ENCODE measurements at regions not wholly inside any gene's neighbourhood (a gene's known extent, or its start where the extent isn't known, plus 50 kb on each side); places are given as distances from the start of the nearest gene placed in this dataset.
"Not testable (repeated sequence)": the region's sequence is repeated elsewhere in the genome, so short reads cannot be mapped to it uniquely, and the experiment has no call there.

- no peak overlapping the region for H3K27ac ChIP-seq (ENCODE audit: poor library complexity, severe bottlenecking)
- H3K36me3 ChIP-seq (ENCODE audit: low read depth), result no peaks in the 10 kb centered on the region
- H3K4me3 ChIP-seq (ENCODE audit: severe bottlenecking), result no peak overlapping the region
- ATAC-seq (ENCODE audit: low read depth) (no peak), DNase-seq (ENCODE audit: low spot score) (no peak)
- H3K27me3 ChIP-seq (ENCODE audit: insufficient read depth, poor library complexity, severe bottlenecking), result peaks cover 3% of the 10 kb centered on the region
- no peaks in the 10 kb centered on the region for H3K4me1 ChIP-seq (ENCODE audit: insufficient read depth, poor library complexity, severe bottlenecking)
- no peak for TF ChIP-seq CTCF (IDR thresholded peaks at IDR 0.05; ENCODE audit: poor library complexity, severe bottlenecking)
- no peaks in the 10 kb centered on the region for H3K9me3 ChIP-seq (ENCODE audit: severe bottlenecking)
Observed at GRCh38 chr2:66103581-66103980, 331.3 kb upstream of the MEIS1 start.

GRCh38 chr2:66101206-66101605 is 333.7 kb upstream of the MEIS1 start:
- no peaks in the 10 kb centered on the region for H3K4me1 ChIP-seq (ENCODE audit: insufficient read depth, poor library complexity, severe bottlenecking)
- no peak overlapping the region for H3K4me3 ChIP-seq (ENCODE audit: severe bottlenecking)
- no peak overlapping the region for H3K27ac ChIP-seq (ENCODE audit: poor library complexity, severe bottlenecking)
- no peaks in the 10 kb centered on the region for H3K9me3 ChIP-seq (ENCODE audit: severe bottlenecking)
- H3K27me3 ChIP-seq (ENCODE audit: insufficient read depth, poor library complexity, severe bottlenecking), result peaks cover 3% of the 10 kb centered on the region
- ATAC-seq (ENCODE audit: low read depth) (no peak), DNase-seq (ENCODE audit: low spot score) (no peak)
- no peaks in the 10 kb centered on the region for H3K36me3 ChIP-seq (ENCODE audit: low read depth)
- no peak for TF ChIP-seq CTCF (IDR thresholded peaks at IDR 0.05; ENCODE audit: poor library complexity, severe bottlenecking)

DNA sequence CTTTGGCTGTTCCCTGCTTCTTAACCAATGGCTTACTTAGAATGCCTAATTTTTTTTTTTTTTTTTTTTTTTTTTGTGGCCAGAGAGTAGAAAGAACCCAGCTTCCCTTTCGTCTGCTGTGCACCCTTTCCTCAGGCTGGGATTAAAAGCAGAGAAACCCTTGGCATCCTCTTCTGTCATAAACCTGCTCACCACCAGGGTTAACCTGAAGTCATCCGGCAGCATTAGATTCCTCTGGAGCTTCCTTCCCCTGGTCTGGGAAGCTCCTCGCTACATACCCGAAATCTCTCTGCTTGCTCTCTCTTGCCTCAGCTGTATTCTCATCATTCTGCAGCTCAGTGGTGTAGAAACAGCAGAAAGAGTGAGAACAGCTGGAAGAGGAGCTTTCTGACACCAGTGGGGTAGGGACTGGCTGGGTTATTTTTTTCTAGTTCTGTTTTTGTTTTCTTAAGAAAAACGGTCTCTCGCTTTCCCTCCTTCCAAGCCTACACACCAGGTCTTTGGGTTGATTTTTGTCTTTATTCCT is 339.0 kb upstream of the MEIS1 start:
- TF ChIP-seq CTCF (IDR thresholded peaks at IDR 0.05; ENCODE audit: poor library complexity, severe bottlenecking), result no peak
- DNase-seq (ENCODE audit: low spot score) (no peak), ATAC-seq (ENCODE audit: low read depth) (no peak)
- H3K36me3 ChIP-seq (ENCODE audit: low read depth), result no peaks in the 10 kb centered on the region
- H3K27me3 ChIP-seq (ENCODE audit: insufficient read depth, poor library complexity, severe bottlenecking), result no peaks in the 10 kb centered on the region
- H3K4me1 ChIP-seq (ENCODE audit: insufficient read depth, poor library complexity, severe bottlenecking), result no peaks in the 10 kb centered on the region
- no peak overlapping the region for H3K27ac ChIP-seq (ENCODE audit: poor library complexity, severe bottlenecking)
- no peak overlapping the region for H3K4me3 ChIP-seq (ENCODE audit: severe bottlenecking)
- no peaks in the 10 kb centered on the region for H3K9me3 ChIP-seq (ENCODE audit: severe bottlenecking)

- ATAC-seq (ENCODE audit: low read depth); H3K27me3 ChIP-seq (ENCODE audit: insufficient read depth, poor library complexity, severe bottlenecking); H3K36me3 ChIP-seq (ENCODE audit: low read depth): not testable (repeated sequence)
Observed at GRCh38 chr2:66094689-66095088, 340.2 kb upstream of the MEIS1 start.

GRCh38 chr2:66093371-66093770 is 341.6 kb upstream of the MEIS1 start:
- H3K36me3 ChIP-seq (ENCODE audit: low read depth), result no peaks in the 10 kb centered on the region
- no peak for TF ChIP-seq CTCF (IDR thresholded peaks at IDR 0.05; ENCODE audit: poor library complexity, severe bottlenecking)
- no peak for DNase-seq (ENCODE audit: low spot score)
- no peak for ATAC-seq (ENCODE audit: low read depth)
- H3K4me3 ChIP-seq (ENCODE audit: severe bottlenecking), result no peak overlapping the region
- H3K27me3 ChIP-seq (ENCODE audit: insufficient read depth, poor library complexity, severe bottlenecking), result no peaks in the 10 kb centered on the region
- no peaks in the 10 kb centered on the region for H3K9me3 ChIP-seq (ENCODE audit: severe bottlenecking)
- no peaks in the 10 kb centered on the region for H3K4me1 ChIP-seq (ENCODE audit: insufficient read depth, poor library complexity, severe bottlenecking)
- H3K27ac ChIP-seq (ENCODE audit: poor library complexity, severe bottlenecking), result no peak overlapping the region

More at GRCh38 chr2:66094689-66095088, 340.2 kb upstream of the MEIS1 start:
- H3K27ac ChIP-seq (ENCODE audit: poor library complexity, severe bottlenecking); DNase-seq (ENCODE audit: low spot score); H3K4me3 ChIP-seq (ENCODE audit: severe bottlenecking); H3K9me3 ChIP-seq (ENCODE audit: severe bottlenecking); H3K4me1 ChIP-seq (ENCODE audit: insufficient read depth, poor library complexity, severe bottlenecking): not testable (repeated sequence)

All from RWPE2 (cell line).